ENCODE measurements at regions not wholly inside any gene's neighbourhood (a gene's known extent, or its start where the extent isn't known, plus 50 kb on each side); places are given as distances from the start of the nearest gene placed in this dataset.

- Mint-ChIP-seq H3K36me3 (no peaks in the 10 kb centered on the region), H3K27me3 (no peaks in the 10 kb centered on the region), H3K27ac (no peak overlapping the region), H3K4me3 (no peak overlapping the region), H3K4me1 (ENCODE audit: low read depth) (no peaks in the 10 kb centered on the region), H3K9me3 (no peaks in the 10 kb centered on the region)
- intact Hi-C loops (cut with micrococcal nuclease), result no loop called here
- POLR2A ChIA-PET, result no interaction called here
- CTCF ChIA-PET, result no interaction called here
- no peak for DNase-seq
These were observed 268.9 kb downstream of the SHOX2 start for GRCh38 chr3:157837336-157837735.

- H3K27me3 Mint-ChIP-seq, result no peaks in the 10 kb centered on the region
- no peak overlapping the region for H3K27ac Mint-ChIP-seq
- no peaks in the 10 kb centered on the region for H3K4me1 Mint-ChIP-seq (ENCODE audit: low read depth)
- no peaks in the 10 kb centered on the region for H3K9me3 Mint-ChIP-seq
- CTCF ChIA-PET, result interaction anchor here (0.8 kb wide), 1 partner anchor 688 kb away, joined by 3 read pairs; no protein-coding TSS in a partner anchor
- POLR2A ChIA-PET, result no interaction called here
- no peaks in the 10 kb centered on the region for H3K36me3 Mint-ChIP-seq
- intact Hi-C loops (cut with micrococcal nuclease), result no loop called here
- DNase-seq, result no peak
- H3K4me3 Mint-ChIP-seq, result no peak overlapping the region
These were observed 270.2 kb downstream of the SHOX2 start for GRCh38 chr3:157836022-157836421.

GRCh38 chr3:157832588-157832987, 273.6 kb downstream of the SHOX2 start:
- no peak overlapping the region for H3K27ac Mint-ChIP-seq
- no peaks in the 10 kb centered on the region for H3K36me3 Mint-ChIP-seq
- H3K9me3 Mint-ChIP-seq, result peaks cover 12% of the 10 kb centered on the region
- CTCF ChIA-PET, result no interaction called here
- POLR2A ChIA-PET, result no interaction called here
- no peak overlapping the region for H3K4me3 Mint-ChIP-seq
- no peaks in the 10 kb centered on the region for H3K27me3 Mint-ChIP-seq
- DNase-seq, result no peak
- intact Hi-C loops (cut with micrococcal nuclease), result no loop called here
- H3K4me1 Mint-ChIP-seq (ENCODE audit: low read depth), result no peaks in the 10 kb centered on the region

- no peak for DNase-seq
- POLR2A ChIA-PET, result no interaction called here
- H3K4me3 Mint-ChIP-seq, result no peak overlapping the region
These were observed 275.5 kb downstream of the SHOX2 start for GRCh38 chr3:157830556-157831236.

DNA sequence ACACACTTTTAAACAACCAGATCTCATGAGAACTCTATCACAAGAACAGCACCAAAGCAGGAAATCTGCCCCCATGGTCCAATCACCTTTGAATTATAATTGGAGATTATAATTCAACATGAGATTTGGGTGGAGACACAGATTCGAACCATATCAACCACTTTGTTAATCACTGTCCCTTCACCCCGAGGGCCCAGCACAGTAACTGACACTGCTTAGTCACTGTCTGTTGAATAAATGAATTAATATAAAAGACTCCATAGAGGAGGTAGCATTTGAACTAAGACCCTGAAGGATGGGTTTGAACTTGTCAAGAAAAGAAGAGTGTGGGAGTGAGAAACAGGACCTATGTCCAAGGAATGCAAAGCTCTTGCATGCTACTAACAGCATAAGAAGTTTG, 276.4 kb downstream of the SHOX2 start:
- peaks cover 14% of the 10 kb centered on the region for H3K9me3 Mint-ChIP-seq
- H3K4me1 Mint-ChIP-seq (ENCODE audit: low read depth), result no peaks in the 10 kb centered on the region
- intact Hi-C loops (cut with micrococcal nuclease), result no loop called here
- H3K27ac Mint-ChIP-seq, result no peak overlapping the region
- no peaks in the 10 kb centered on the region for H3K27me3 Mint-ChIP-seq
- no peak overlapping the region for H3K4me3 Mint-ChIP-seq
- CTCF ChIA-PET, result no interaction called here
- POLR2A ChIA-PET, result no interaction called here
- DNase-seq, result no peak
- no peaks in the 10 kb centered on the region for H3K36me3 Mint-ChIP-seq

More at GRCh38 chr3:157830556-157831236, 275.5 kb downstream of the SHOX2 start:
- Mint-ChIP-seq H3K9me3 (peaks cover 14% of the 10 kb centered on the region), H3K36me3 (no peaks in the 10 kb centered on the region), H3K27ac (no peak overlapping the region), H3K27me3 (no peaks in the 10 kb centered on the region), H3K4me1 (ENCODE audit: low read depth) (no peaks in the 10 kb centered on the region)
- intact Hi-C loops (cut with micrococcal nuclease), result no loop called here
- CTCF ChIA-PET, result no interaction called here

DNA sequence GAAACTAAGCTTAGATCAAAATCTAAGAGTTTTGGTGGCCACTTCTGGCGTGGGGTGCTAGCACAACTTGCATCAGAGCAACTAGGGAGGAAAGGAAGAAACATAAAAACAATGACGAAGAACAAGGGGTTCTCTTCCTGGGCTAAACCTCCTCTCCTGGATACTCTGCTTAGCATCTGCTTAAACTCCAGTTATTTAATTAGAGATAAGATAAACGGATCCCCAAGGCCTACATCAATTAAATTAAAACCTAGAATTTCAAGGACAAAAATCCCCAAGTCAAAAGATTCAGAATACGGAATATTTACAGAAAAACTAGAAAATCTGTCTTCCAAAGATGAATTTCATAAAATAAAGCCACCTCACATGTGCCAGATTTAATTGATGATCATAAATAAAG, 281.9 kb downstream of the SHOX2 start:
- intact Hi-C loops (cut with micrococcal nuclease), result no loop called here
- ChIA-PET CTCF (no interaction called here), POLR2A (no interaction called here)
- H3K27me3 Mint-ChIP-seq, result no peaks in the 10 kb centered on the region
- DNase-seq, result no peak
- H3K4me1 Mint-ChIP-seq (ENCODE audit: low read depth), result no peaks in the 10 kb centered on the region
- H3K4me3 Mint-ChIP-seq, result no peak overlapping the region
- no peak overlapping the region for H3K27ac Mint-ChIP-seq
- peaks cover 8% of the 10 kb centered on the region for H3K9me3 Mint-ChIP-seq
- no peaks in the 10 kb centered on the region for H3K36me3 Mint-ChIP-seq

DNA sequence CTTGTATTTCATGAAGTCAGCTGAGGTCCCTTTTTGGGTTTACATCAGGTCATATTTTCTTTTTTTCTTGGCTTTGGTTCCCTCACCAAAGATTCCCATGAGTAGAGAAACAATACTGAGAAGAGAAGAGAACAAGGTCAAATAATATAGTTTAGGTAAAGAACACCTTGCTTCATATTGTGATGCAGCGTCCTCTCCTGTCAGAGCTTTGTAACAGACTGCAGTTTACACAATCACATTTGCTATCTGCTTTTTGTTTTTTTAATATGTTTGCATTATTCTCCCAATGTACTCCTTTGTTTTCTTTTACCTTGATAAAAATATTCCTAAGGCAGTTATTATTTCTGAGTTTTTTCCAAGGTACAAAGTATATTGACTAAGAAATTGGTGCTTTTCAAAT, 283.2 kb downstream of the SHOX2 start:
- Mint-ChIP-seq H3K9me3 (peaks cover 3% of the 10 kb centered on the region), H3K36me3 (no peaks in the 10 kb centered on the region), H3K27me3 (no peaks in the 10 kb centered on the region), H3K4me1 (ENCODE audit: low read depth) (no peaks in the 10 kb centered on the region), H3K27ac (no peak overlapping the region), H3K4me3 (no peak overlapping the region)
- DNase-seq, result no peak
- ChIA-PET POLR2A (no interaction called here), CTCF (no interaction called here)
- intact Hi-C loops (cut with micrococcal nuclease), result no loop called here

- H3K36me3 Mint-ChIP-seq, result no peaks in the 10 kb centered on the region
- no peak overlapping the region for H3K27ac Mint-ChIP-seq
- intact Hi-C loops (cut with micrococcal nuclease), result no loop called here
- no peaks in the 10 kb centered on the region for H3K4me1 Mint-ChIP-seq (ENCODE audit: low read depth)
- H3K27me3 Mint-ChIP-seq, result no peaks in the 10 kb centered on the region
- no peak overlapping the region for H3K4me3 Mint-ChIP-seq
- H3K9me3 Mint-ChIP-seq, result no peaks in the 10 kb centered on the region
- CTCF ChIA-PET, result no interaction called here
- POLR2A ChIA-PET, result no interaction called here
- DNase-seq, result no peak
These were observed 286.1 kb downstream of the SHOX2 start for GRCh38 chr3:157820157-157820517.

DNA sequence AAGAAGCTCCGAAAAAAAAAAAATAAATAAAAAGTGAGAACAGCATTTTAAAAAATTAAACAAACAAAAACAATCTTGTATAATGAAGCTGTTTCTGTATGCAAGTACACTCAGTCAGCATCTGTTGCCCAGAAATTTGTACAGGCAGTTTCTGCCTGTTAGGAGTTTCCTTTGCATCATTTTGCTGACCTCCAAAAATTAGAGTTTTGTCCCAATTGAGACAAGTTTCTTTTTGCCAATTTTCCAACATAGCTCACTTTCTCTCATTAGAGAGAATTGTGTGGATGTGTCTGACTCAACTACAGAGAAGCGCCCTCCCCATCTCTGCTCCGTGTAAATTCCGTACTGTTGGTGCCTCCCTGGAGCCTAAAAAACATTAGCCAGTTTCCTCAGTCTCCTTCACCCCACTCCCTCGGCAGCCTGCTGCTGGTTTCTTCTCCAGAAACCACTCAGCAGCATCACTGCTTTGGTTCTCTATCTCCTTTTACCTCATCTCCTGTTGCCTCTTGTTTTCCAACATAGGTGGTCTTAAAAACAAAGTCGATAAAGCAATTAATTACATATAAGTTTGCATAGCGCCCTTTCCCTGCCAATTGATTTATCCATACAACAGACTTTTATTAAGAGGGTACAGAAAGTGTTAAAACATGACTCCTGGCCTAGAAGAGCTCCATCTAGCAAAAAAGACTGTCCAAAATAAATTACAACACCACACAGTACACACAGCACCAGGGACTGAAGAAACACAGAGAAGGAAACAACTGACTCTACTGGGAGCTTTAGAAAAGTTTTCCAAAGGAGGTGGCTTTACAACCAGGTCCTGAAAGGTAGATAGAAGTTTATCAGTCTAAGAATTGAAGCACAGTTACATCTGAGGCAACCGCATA, 286.7 kb downstream of the SHOX2 start:
- DNase-seq, result no peak
- intact Hi-C loops (cut with micrococcal nuclease), result no loop called here
- H3K27me3 Mint-ChIP-seq, result no peaks in the 10 kb centered on the region
- POLR2A ChIA-PET, result no interaction called here
- H3K36me3 Mint-ChIP-seq, result no peaks in the 10 kb centered on the region
- CTCF ChIA-PET, result no interaction called here
- no peak overlapping the region for H3K27ac Mint-ChIP-seq
- H3K4me1 Mint-ChIP-seq (ENCODE audit: low read depth), result no peaks in the 10 kb centered on the region
- no peaks in the 10 kb centered on the region for H3K9me3 Mint-ChIP-seq
- no peak overlapping the region for H3K4me3 Mint-ChIP-seq

DNA sequence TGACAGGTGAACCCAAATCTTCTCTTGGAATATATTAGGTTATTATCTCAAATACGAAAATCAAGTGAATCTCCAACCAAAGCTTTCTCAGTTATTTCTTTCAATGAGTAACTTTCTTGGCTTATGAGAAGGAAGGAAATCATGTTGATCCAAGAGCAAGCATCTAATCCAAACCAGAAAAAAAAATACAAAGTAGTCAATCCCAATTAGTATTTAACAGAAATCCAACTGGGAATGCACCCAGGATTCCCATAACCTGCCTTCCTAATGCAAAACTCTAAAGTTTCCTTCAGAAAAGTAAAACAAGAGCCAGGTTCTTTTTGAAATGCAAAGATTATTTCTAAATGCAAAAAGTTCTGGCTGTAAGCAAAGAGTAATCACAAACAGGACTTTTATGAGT, 289.3 kb downstream of the SHOX2 start:
- no peak for DNase-seq
- intact Hi-C loops (cut with micrococcal nuclease), result no loop called here
- ChIA-PET CTCF (no interaction called here), POLR2A (no interaction called here)
- H3K4me1 Mint-ChIP-seq (ENCODE audit: low read depth), result no peaks in the 10 kb centered on the region
- no peaks in the 10 kb centered on the region for H3K36me3 Mint-ChIP-seq
- no peaks in the 10 kb centered on the region for H3K9me3 Mint-ChIP-seq
- H3K27me3 Mint-ChIP-seq, result no peaks in the 10 kb centered on the region
- H3K4me3 Mint-ChIP-seq, result no peak overlapping the region
- H3K27ac Mint-ChIP-seq, result no peak overlapping the region

- intact Hi-C loops (cut with micrococcal nuclease), result no loop called here
- ChIA-PET CTCF (no interaction called here), POLR2A (no interaction called here)
- Mint-ChIP-seq H3K27ac (no peak overlapping the region), H3K9me3 (no peaks in the 10 kb centered on the region), H3K4me1 (ENCODE audit: low read depth) (no peaks in the 10 kb centered on the region), H3K4me3 (no peak overlapping the region), H3K27me3 (no peaks in the 10 kb centered on the region), H3K36me3 (no peaks in the 10 kb centered on the region)
- DNase-seq, result no peak
These were observed 289.9 kb downstream of the SHOX2 start for GRCh38 chr3:157816296-157816695.

GRCh38 chr3:157815739-157816138, 290.5 kb downstream of the SHOX2 start:
- no peak overlapping the region for H3K27ac Mint-ChIP-seq
- no peaks in the 10 kb centered on the region for H3K27me3 Mint-ChIP-seq
- H3K9me3 Mint-ChIP-seq, result no peaks in the 10 kb centered on the region
- no peak for DNase-seq
- no peaks in the 10 kb centered on the region for H3K4me1 Mint-ChIP-seq (ENCODE audit: low read depth)
- ChIA-PET POLR2A (no interaction called here), CTCF (no interaction called here)
- intact Hi-C loops (cut with micrococcal nuclease), result no loop called here
- H3K4me3 Mint-ChIP-seq, result no peak overlapping the region
- H3K36me3 Mint-ChIP-seq, result no peaks in the 10 kb centered on the region

Data from activated CD4-positive, alpha-beta memory T cell treated with anti-CD3 and anti-CD28 coated beads for 36 hours (primary cell).